Sigmoid colon (tissue), 4 donors: ENCODE measurements at regions not wholly inside any gene's neighbourhood (a gene's known extent, or its start where the extent isn't known, plus 50 kb on each side); places are given as distances from the start of the nearest gene placed in this dataset.

Source experiments
- EP300 ChIP-seq, 4 donors: sonication (generic); formaldehyde crosslinking; IDR thresholded peaks; one replicate each; pipeline ENCODE4 v1.6.1; 2017; ENCODE audit warnings: antibody characterized with exemption in 4 of 4
- POLR2A ChIP-seq, 2 donors: fragments of 450-650 bp; IDR thresholded peaks; one replicate each; pipeline ENCODE4 v1.6.1; 2016; ENCODE audit warnings: antibody characterized with exemption in 2 of 2, mild to moderate bottlenecking in 2 of 2, moderate library complexity in 2 of 2
- POLR2AphosphoS5 ChIP-seq, 4 donors: sonication (generic); formaldehyde crosslinking; IDR thresholded peaks; one replicate each; pipeline ENCODE4 v1.6.1; 2017; ENCODE audit warnings: antibody characterized with exemption in 4 of 4
- TF ChIP-seq, protein P1 (sequence below), 4 experiments: fragments of 450-650 bp in 3 of 4; fragments of 200-600 bp in 1 of 4; IDR thresholded peaks; one replicate each; pipeline ENCODE4 v1.5.1; 2016 to 2019; ENCODE audit warnings: antibody characterized with exemption in 4 of 4, mild to moderate bottlenecking in 3 of 4, moderate library complexity in 2 of 4

DNA sequence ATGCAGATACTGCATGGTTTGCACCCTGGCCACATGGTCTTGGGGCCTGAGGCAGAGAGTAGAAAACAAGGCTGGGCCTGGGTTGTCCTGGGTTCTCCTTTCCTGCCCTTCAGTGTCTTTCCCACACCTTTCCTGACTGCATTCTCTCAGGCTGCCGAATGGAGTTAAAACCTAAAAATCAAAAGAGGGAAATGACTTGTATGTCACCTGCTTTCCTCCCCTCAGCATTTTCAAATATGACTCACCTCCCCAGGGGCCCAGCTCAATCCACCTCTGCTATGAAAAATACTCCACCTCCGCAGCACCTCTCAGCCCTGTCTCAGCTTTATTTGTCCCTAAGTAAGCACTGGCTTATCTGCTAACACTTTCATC is 457.8 kb upstream of the MEX3C start:
- TF ChIP-seq, protein P1, sequence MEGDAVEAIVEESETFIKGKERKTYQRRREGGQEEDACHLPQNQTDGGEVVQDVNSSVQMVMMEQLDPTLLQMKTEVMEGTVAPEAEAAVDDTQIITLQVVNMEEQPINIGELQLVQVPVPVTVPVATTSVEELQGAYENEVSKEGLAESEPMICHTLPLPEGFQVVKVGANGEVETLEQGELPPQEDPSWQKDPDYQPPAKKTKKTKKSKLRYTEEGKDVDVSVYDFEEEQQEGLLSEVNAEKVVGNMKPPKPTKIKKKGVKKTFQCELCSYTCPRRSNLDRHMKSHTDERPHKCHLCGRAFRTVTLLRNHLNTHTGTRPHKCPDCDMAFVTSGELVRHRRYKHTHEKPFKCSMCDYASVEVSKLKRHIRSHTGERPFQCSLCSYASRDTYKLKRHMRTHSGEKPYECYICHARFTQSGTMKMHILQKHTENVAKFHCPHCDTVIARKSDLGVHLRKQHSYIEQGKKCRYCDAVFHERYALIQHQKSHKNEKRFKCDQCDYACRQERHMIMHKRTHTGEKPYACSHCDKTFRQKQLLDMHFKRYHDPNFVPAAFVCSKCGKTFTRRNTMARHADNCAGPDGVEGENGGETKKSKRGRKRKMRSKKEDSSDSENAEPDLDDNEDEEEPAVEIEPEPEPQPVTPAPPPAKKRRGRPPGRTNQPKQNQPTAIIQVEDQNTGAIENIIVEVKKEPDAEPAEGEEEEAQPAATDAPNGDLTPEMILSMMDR (IDR thresholded peaks at IDR 0.05): no peak
- TF ChIP-seq POLR2A (IDR thresholded peaks at IDR 0.05) (no peak), POLR2AphosphoS5 (IDR thresholded peaks at IDR 0.05) (no peak), EP300 (IDR thresholded peaks at IDR 0.05) (no peak)
